ENCODE measurements at regions not wholly inside any gene's neighbourhood (a gene's known extent, or its start where the extent isn't known, plus 50 kb on each side); places are given as distances from the start of the nearest gene placed in this dataset.

DNA sequence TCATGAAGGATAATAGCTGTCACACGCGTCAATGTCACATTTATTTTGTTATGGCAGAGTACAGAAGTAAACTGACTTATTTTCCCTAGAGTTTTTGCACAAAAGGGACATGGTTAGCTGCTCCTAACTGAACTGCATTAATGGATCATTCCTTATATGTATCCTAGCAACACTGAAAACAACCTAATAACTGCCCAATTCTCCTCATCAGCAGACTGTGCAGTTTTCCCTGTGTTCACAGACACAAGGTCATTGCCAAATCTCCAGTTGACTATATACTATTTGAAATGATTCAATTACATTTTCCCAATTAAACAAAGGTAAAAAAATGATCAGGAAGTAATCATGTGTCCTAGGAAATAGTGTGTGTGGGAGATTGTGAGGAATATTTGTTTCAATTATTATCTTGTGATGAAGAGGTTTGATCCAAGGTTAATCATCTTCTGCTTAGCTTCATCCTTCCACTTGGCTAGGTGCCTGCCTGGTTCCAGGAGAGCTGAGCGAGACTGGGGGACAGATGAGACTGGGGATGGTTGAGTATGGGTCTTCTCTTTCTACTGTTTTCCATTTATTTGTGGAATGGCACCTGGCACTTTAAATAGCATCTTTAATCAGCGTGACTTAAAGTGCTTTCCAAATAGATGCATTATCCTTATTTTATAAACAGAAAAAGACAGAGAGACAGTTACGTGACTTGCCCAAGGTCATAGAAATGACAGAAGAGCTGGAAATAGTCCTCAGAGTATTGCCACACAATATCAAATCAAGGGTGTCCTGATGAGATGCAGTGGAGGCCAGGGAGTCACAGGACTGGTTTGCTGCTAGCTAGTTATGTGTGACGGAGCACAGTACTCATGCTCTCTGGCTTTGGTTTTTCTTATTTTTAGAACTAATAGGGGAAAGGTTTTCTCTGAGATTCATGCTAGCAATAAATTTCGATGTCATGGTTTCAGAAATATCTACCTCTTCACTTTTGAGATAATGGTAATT lies 335.6 kb downstream of the PIK3C3 start:
- TF ChIP-seq, protein P1, sequence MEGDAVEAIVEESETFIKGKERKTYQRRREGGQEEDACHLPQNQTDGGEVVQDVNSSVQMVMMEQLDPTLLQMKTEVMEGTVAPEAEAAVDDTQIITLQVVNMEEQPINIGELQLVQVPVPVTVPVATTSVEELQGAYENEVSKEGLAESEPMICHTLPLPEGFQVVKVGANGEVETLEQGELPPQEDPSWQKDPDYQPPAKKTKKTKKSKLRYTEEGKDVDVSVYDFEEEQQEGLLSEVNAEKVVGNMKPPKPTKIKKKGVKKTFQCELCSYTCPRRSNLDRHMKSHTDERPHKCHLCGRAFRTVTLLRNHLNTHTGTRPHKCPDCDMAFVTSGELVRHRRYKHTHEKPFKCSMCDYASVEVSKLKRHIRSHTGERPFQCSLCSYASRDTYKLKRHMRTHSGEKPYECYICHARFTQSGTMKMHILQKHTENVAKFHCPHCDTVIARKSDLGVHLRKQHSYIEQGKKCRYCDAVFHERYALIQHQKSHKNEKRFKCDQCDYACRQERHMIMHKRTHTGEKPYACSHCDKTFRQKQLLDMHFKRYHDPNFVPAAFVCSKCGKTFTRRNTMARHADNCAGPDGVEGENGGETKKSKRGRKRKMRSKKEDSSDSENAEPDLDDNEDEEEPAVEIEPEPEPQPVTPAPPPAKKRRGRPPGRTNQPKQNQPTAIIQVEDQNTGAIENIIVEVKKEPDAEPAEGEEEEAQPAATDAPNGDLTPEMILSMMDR (IDR thresholded peaks at IDR 0.05; ENCODE audit: unreplicated experiment), result no peak
- no peaks in the 10 kb centered on the region for H3K4me1 Mint-ChIP-seq (ENCODE audit: insufficient read depth, unreplicated experiment)
- no peak overlapping the region for H3K27ac Mint-ChIP-seq (ENCODE audit: low read depth, unreplicated experiment)
- POLR2A ChIA-PET, result interaction anchor here (0.7 kb wide), 1 partner anchor 12 kb away, joined by 3 read pairs; no protein-coding TSS in a partner anchor
- CTCF ChIA-PET, result interaction anchor here (1.3 to 3.0 kb wide), 3 partner anchors 8 to 176 kb away, joined by 3 to 18 read pairs (median 4); no protein-coding TSS in a partner anchor
- H3K27me3 Mint-ChIP-seq (ENCODE audit: insufficient read depth, unreplicated experiment), result no peaks in the 10 kb centered on the region
- no peaks in the 10 kb centered on the region for H3K9me3 Mint-ChIP-seq (ENCODE audit: unreplicated experiment)
- no peaks in the 10 kb centered on the region for H3K36me3 Mint-ChIP-seq (ENCODE audit: insufficient read depth, unreplicated experiment)
- intact Hi-C loops (cut with micrococcal nuclease), result no loop called here
- no peak overlapping the region for H3K4me3 Mint-ChIP-seq (ENCODE audit: unreplicated experiment)
- DNase-seq (ENCODE audit: unreplicated experiment), result no peak
- no TSS peak for BruUV-seq (replicated peaks)

- POLR2A ChIA-PET, result no interaction called here
- CTCF ChIA-PET, result interaction anchor here (8.9 kb wide), 1 partner anchor 177 kb away, joined by 71 read pairs; no protein-coding TSS in a partner anchor
- H3K9me3 Mint-ChIP-seq (ENCODE audit: unreplicated experiment), result no peaks in the 10 kb centered on the region
- H3K36me3 Mint-ChIP-seq (ENCODE audit: insufficient read depth, unreplicated experiment), result no peaks in the 10 kb centered on the region
- no peak overlapping the region for H3K27ac Mint-ChIP-seq (ENCODE audit: low read depth, unreplicated experiment)
- no TSS peak for BruUV-seq (replicated peaks)
- TF ChIP-seq, protein P1 (IDR thresholded peaks at IDR 0.05; ENCODE audit: unreplicated experiment), result no peak
- no peak overlapping the region for H3K4me3 Mint-ChIP-seq (ENCODE audit: unreplicated experiment)
- H3K27me3 Mint-ChIP-seq (ENCODE audit: insufficient read depth, unreplicated experiment), result no peaks in the 10 kb centered on the region
- no peak for DNase-seq (ENCODE audit: unreplicated experiment)
- no peaks in the 10 kb centered on the region for H3K4me1 Mint-ChIP-seq (ENCODE audit: insufficient read depth, unreplicated experiment)
- intact Hi-C loops (cut with micrococcal nuclease), result no loop called here
Observed at GRCh38 chr18:42292654-42293053, 337.6 kb downstream of the PIK3C3 start.

GRCh38 chr18:42296192-42296591 lies 341.2 kb downstream of the PIK3C3 start:
- DNase-seq (ENCODE audit: unreplicated experiment), result no peak
- no peaks in the 10 kb centered on the region for H3K4me1 Mint-ChIP-seq (ENCODE audit: insufficient read depth, unreplicated experiment)
- ChIA-PET POLR2A (no interaction called here), CTCF (interaction anchor here (0.7 to 8.9 kb wide), 8 partner anchors 12 to 1274 kb away, joined by 3 to 71 read pairs (median 4); no protein-coding TSS in a partner anchor)
- no peak overlapping the region for H3K27ac Mint-ChIP-seq (ENCODE audit: low read depth, unreplicated experiment)
- no TSS peak for BruUV-seq (replicated peaks)
- TF ChIP-seq, protein P1 (IDR thresholded peaks at IDR 0.05; ENCODE audit: unreplicated experiment), result no peak
- H3K27me3 Mint-ChIP-seq (ENCODE audit: insufficient read depth, unreplicated experiment), result peaks cover 4% of the 10 kb centered on the region
- no peak overlapping the region for H3K4me3 Mint-ChIP-seq (ENCODE audit: unreplicated experiment)
- intact Hi-C loops (cut with micrococcal nuclease), result loop anchor here (5.0 kb wide), 1 partner anchor 244 kb away; no protein-coding TSS in a partner anchor
- no peaks in the 10 kb centered on the region for H3K9me3 Mint-ChIP-seq (ENCODE audit: unreplicated experiment)
- no peaks in the 10 kb centered on the region for H3K36me3 Mint-ChIP-seq (ENCODE audit: insufficient read depth, unreplicated experiment)

GRCh38 chr18:42296723-42297122 lies 341.7 kb downstream of the PIK3C3 start:
- Mint-ChIP-seq H3K27ac (ENCODE audit: low read depth, unreplicated experiment) (no peak overlapping the region), H3K27me3 (ENCODE audit: insufficient read depth, unreplicated experiment) (peaks cover 9% of the 10 kb centered on the region), H3K4me1 (ENCODE audit: insufficient read depth, unreplicated experiment) (no peaks in the 10 kb centered on the region), H3K9me3 (ENCODE audit: unreplicated experiment) (no peaks in the 10 kb centered on the region), H3K36me3 (ENCODE audit: insufficient read depth, unreplicated experiment) (no peaks in the 10 kb centered on the region), H3K4me3 (ENCODE audit: unreplicated experiment) (no peak overlapping the region)
- peak; percentile 13 for DNase-seq (ENCODE audit: unreplicated experiment)
- ChIA-PET CTCF (interaction anchor here (0.6 to 8.9 kb wide), 15 partner anchors 11 to 1274 kb away, joined by 3 to 71 read pairs (median 4); no protein-coding TSS in a partner anchor), POLR2A (interaction anchor here (0.6 kb wide), 1 partner anchor 176 kb away, joined by 3 read pairs; no protein-coding TSS in a partner anchor)
- intact Hi-C loops (cut with micrococcal nuclease), result loop anchor here (5.0 kb wide), 1 partner anchor 244 kb away; no protein-coding TSS in a partner anchor
- no TSS peak for BruUV-seq (replicated peaks)
- TF ChIP-seq, protein P1 (IDR thresholded peaks at IDR 0.05; ENCODE audit: unreplicated experiment), result no peak
